ENCODE measurements at regions not wholly inside any gene's neighbourhood (a gene's known extent, or its start where the extent isn't known, plus 50 kb on each side); places are given as distances from the start of the nearest gene placed in this dataset.

- no peak for DNase-seq (ENCODE audit: low spot score)
These were observed 65.8 kb upstream of the RIOK3 start for GRCh38 chr18:23387265-23387664.

- no peak for DNase-seq (ENCODE audit: low spot score)
These were observed 64.7 kb upstream of the RIOK3 start for GRCh38 chr18:23388357-23388756.

GRCh38 chr18:23391156-23391555 is 61.9 kb upstream of the RIOK3 start:
- DNase-seq (ENCODE audit: low spot score) = no peak

- DNase-seq (ENCODE audit: low spot score) = no peak
These were observed 55.2 kb upstream of the RIOK3 start for GRCh38 chr18:23397907-23398306.

- DNase-seq (ENCODE audit: low spot score) = no peak
These were observed 54.7 kb upstream of the RIOK3 start for GRCh38 chr18:23398401-23398800.

- no peak for DNase-seq (ENCODE audit: low spot score)
These were observed 54.0 kb upstream of the RIOK3 start for GRCh38 chr18:23399067-23399466.

GRCh38 chr18:23400918-23401317 is 52.2 kb upstream of the RIOK3 start:
- no peak for DNase-seq (ENCODE audit: low spot score)

- peak; percentile 55 for DNase-seq (ENCODE audit: low spot score)
These were observed 51.4 kb upstream of the RIOK3 start for GRCh38 chr18:23401400-23402347.

Measured in cerebellar cortex (tissue), 1 donor.